ENCODE measurements at regions not wholly inside any gene's neighbourhood (a gene's known extent, or its start where the extent isn't known, plus 50 kb on each side); places are given as distances from the start of the nearest gene placed in this dataset.

- POLR2A ChIA-PET, result no interaction called here
- no peak overlapping the region for H3K27ac ChIP-seq (ENCODE audit: low read length)
- no peaks in the 10 kb centered on the region for H3K9me3 ChIP-seq
- H3K4me1 Mint-ChIP-seq, result no peaks in the 10 kb centered on the region
- H3K9me3 Mint-ChIP-seq, result no peaks in the 10 kb centered on the region
- no peaks in the 10 kb centered on the region for H3K36me3 Mint-ChIP-seq
- no peaks in the 10 kb centered on the region for H3K36me3 ChIP-seq (ENCODE audit: control insufficient read depth in 2 of 2, extremely low read depth in 1 of 2, insufficient read depth in 1 of 2, low read length in 1 of 2)
- CTCF ChIA-PET, result no interaction called here
- no peak for ATAC-seq (replicated peaks in 1 of 4)
- no peaks in the 10 kb centered on the region for H3K4me1 ChIP-seq (ENCODE audit: control insufficient read depth in 1 of 2, extremely low read depth in 1 of 2, insufficient read depth in 2 of 2, low read length in 2 of 2)
- H3K27me3 Mint-ChIP-seq, result peaks cover 2 to 8% of the 10 kb centered on the region in 2 donors
- H3K4me3 Mint-ChIP-seq, result no peak overlapping the region
- peaks cover 0 to 2% of the 10 kb centered on the region in 2 experiments for H3K27me3 ChIP-seq (replicated peaks in 1 of 2; ENCODE audit: control insufficient read depth in 2 of 2, extremely low read depth in 1 of 2, insufficient read depth in 2 of 2, low read length in 1 of 2)
- no peak overlapping the region for H3K27ac Mint-ChIP-seq
- no peak overlapping the region for H3K4me3 ChIP-seq (ENCODE audit: control insufficient read depth in 1 of 2, extremely low read depth in 1 of 2, low read length in 1 of 2)
- no peak for DNase-seq
Observed at GRCh38 chr7:116418524-116418923, 81.0 kb upstream of the CAV2 start.

GRCh38 chr7:116420003-116420402 lies 79.5 kb upstream of the CAV2 start:
- Histone ChIP-seq H3K4me1 (ENCODE audit: control insufficient read depth in 1 of 2, extremely low read depth in 1 of 2, insufficient read depth in 2 of 2, low read length in 2 of 2) (no peaks in the 10 kb centered on the region), H3K27ac (ENCODE audit: low read length) (no peak overlapping the region), H3K4me3 (ENCODE audit: control insufficient read depth in 1 of 2, extremely low read depth in 1 of 2, low read length in 1 of 2) (no peak overlapping the region), H3K9me3 (no peaks in the 10 kb centered on the region), H3K27me3 (replicated peaks in 1 of 2; ENCODE audit: control insufficient read depth in 2 of 2, extremely low read depth in 1 of 2, insufficient read depth in 2 of 2, low read length in 1 of 2) (peaks cover 0 to 2% of the 10 kb centered on the region in 2 experiments), H3K36me3 (ENCODE audit: control insufficient read depth in 2 of 2, extremely low read depth in 1 of 2, insufficient read depth in 1 of 2, low read length in 1 of 2) (no peaks in the 10 kb centered on the region)
- no peaks in the 10 kb centered on the region for H3K36me3 Mint-ChIP-seq
- no peak overlapping the region for H3K27ac Mint-ChIP-seq
- ChIA-PET CTCF (no interaction called here), POLR2A (no interaction called here)
- no peak for DNase-seq
- no peak for ATAC-seq (replicated peaks in 1 of 4)
- H3K4me3 Mint-ChIP-seq, result no peak overlapping the region
- WGBS (ENCODE audit: insufficient coverage), result 82% methylated on average over 2 of the region's 3 CpGs
- H3K9me3 Mint-ChIP-seq, result no peaks in the 10 kb centered on the region
- peaks cover 2 to 8% of the 10 kb centered on the region in 2 donors for H3K27me3 Mint-ChIP-seq
- H3K4me1 Mint-ChIP-seq, result no peaks in the 10 kb centered on the region

- Mint-ChIP-seq H3K4me3 (no peak overlapping the region), H3K27me3 (peaks cover 5 to 8% of the 10 kb centered on the region in 2 donors), H3K9me3 (no peaks in the 10 kb centered on the region), H3K27ac (no peak overlapping the region), H3K36me3 (no peaks in the 10 kb centered on the region), H3K4me1 (no peaks in the 10 kb centered on the region)
- no peak for DNase-seq
- Histone ChIP-seq H3K36me3 (ENCODE audit: control insufficient read depth in 2 of 2, extremely low read depth in 1 of 2, insufficient read depth in 1 of 2, low read length in 1 of 2) (no peaks in the 10 kb centered on the region), H3K27me3 (replicated peaks in 1 of 2; ENCODE audit: control insufficient read depth in 2 of 2, extremely low read depth in 1 of 2, insufficient read depth in 2 of 2, low read length in 1 of 2) (no peaks in the 10 kb centered on the region), H3K4me1 (ENCODE audit: control insufficient read depth in 1 of 2, extremely low read depth in 1 of 2, insufficient read depth in 2 of 2, low read length in 2 of 2) (no peaks in the 10 kb centered on the region), H3K9me3 (no peaks in the 10 kb centered on the region), H3K27ac (ENCODE audit: low read length) (no peak overlapping the region), H3K4me3 (ENCODE audit: control insufficient read depth in 1 of 2, extremely low read depth in 1 of 2, low read length in 1 of 2) (no peak overlapping the region)
- POLR2A ChIA-PET, result no interaction called here
- 57% methylated on average over 1 of the region's 1 CpG for WGBS (ENCODE audit: insufficient coverage)
- CTCF ChIA-PET, result no interaction called here
- ATAC-seq (replicated peaks in 1 of 4), result no peak
Observed at GRCh38 chr7:116421298-116421697, 78.2 kb upstream of the CAV2 start.

- no peak for DNase-seq
- Histone ChIP-seq H3K4me1 (ENCODE audit: control insufficient read depth in 1 of 2, extremely low read depth in 1 of 2, insufficient read depth in 2 of 2, low read length in 2 of 2) (no peaks in the 10 kb centered on the region), H3K27ac (ENCODE audit: low read length) (no peak overlapping the region), H3K9me3 (no peaks in the 10 kb centered on the region), H3K4me3 (ENCODE audit: control insufficient read depth in 1 of 2, extremely low read depth in 1 of 2, low read length in 1 of 2) (no peak overlapping the region), H3K27me3 (replicated peaks in 1 of 2; ENCODE audit: control insufficient read depth in 2 of 2, extremely low read depth in 1 of 2, insufficient read depth in 2 of 2, low read length in 1 of 2) (no peaks in the 10 kb centered on the region), H3K36me3 (ENCODE audit: control insufficient read depth in 2 of 2, extremely low read depth in 1 of 2, insufficient read depth in 1 of 2, low read length in 1 of 2) (no peaks in the 10 kb centered on the region)
- Mint-ChIP-seq H3K9me3 (no peaks in the 10 kb centered on the region), H3K27me3 (peaks cover 5 to 8% of the 10 kb centered on the region in 2 donors), H3K4me3 (no peak overlapping the region), H3K4me1 (no peaks in the 10 kb centered on the region), H3K36me3 (no peaks in the 10 kb centered on the region), H3K27ac (no peak overlapping the region)
- no peak for ATAC-seq (replicated peaks in 1 of 4)
- ChIA-PET POLR2A (interaction anchor here in 1 of 2 donors (0.5 kb wide), 1 partner anchor 40 kb away, joined by 6 read pairs; no protein-coding TSS in a partner anchor), CTCF (no interaction called here)
Observed at GRCh38 chr7:116422683-116423082, 76.9 kb upstream of the CAV2 start.

- Histone ChIP-seq H3K9me3 (no peaks in the 10 kb centered on the region), H3K4me1 (ENCODE audit: control insufficient read depth in 1 of 2, extremely low read depth in 1 of 2, insufficient read depth in 2 of 2, low read length in 2 of 2) (no peaks in the 10 kb centered on the region), H3K27me3 (replicated peaks in 1 of 2; ENCODE audit: control insufficient read depth in 2 of 2, extremely low read depth in 1 of 2, insufficient read depth in 2 of 2, low read length in 1 of 2) (no peaks in the 10 kb centered on the region), H3K36me3 (ENCODE audit: control insufficient read depth in 2 of 2, extremely low read depth in 1 of 2, insufficient read depth in 1 of 2, low read length in 1 of 2) (no peaks in the 10 kb centered on the region), H3K4me3 (ENCODE audit: control insufficient read depth in 1 of 2, extremely low read depth in 1 of 2, low read length in 1 of 2) (no peak overlapping the region), H3K27ac (ENCODE audit: low read length) (no peak overlapping the region)
- Mint-ChIP-seq H3K27ac (no peak overlapping the region), H3K27me3 (peaks cover 5 to 7% of the 10 kb centered on the region in 2 donors), H3K4me1 (no peaks in the 10 kb centered on the region), H3K9me3 (no peaks in the 10 kb centered on the region), H3K4me3 (no peak overlapping the region), H3K36me3 (no peaks in the 10 kb centered on the region)
- POLR2A ChIA-PET, result no interaction called here
- no CpG with 5 or more reads among the region's 3 CpGs for WGBS (ENCODE audit: insufficient coverage)
- CTCF ChIA-PET, result no interaction called here
- ATAC-seq (replicated peaks in 1 of 4) (no peak), DNase-seq (no peak)
Observed at GRCh38 chr7:116423499-116423898, 76.0 kb upstream of the CAV2 start.

GRCh38 chr7:116425647-116426209 lies 73.8 kb upstream of the CAV2 start:
- no CpG with 5 or more reads among the region's 3 CpGs for WGBS (ENCODE audit: insufficient coverage)
- DNase-seq (no peak), ATAC-seq (replicated peaks in 1 of 4) (no peak)
- H3K4me3 Mint-ChIP-seq, result no peak overlapping the region
- H3K9me3 Mint-ChIP-seq, result no peaks in the 10 kb centered on the region
- no peaks in the 10 kb centered on the region for H3K4me1 ChIP-seq (ENCODE audit: control insufficient read depth in 1 of 2, extremely low read depth in 1 of 2, insufficient read depth in 2 of 2, low read length in 2 of 2)
- peaks cover 0 to 3% of the 10 kb centered on the region in 2 experiments for H3K27me3 ChIP-seq (replicated peaks in 1 of 2; ENCODE audit: control insufficient read depth in 2 of 2, extremely low read depth in 1 of 2, insufficient read depth in 2 of 2, low read length in 1 of 2)
- CTCF ChIA-PET, result interaction anchor here in 1 of 2 donors (0.5 kb wide), 1 partner anchor 128 kb away, joined by 3 read pairs; no protein-coding TSS in a partner anchor
- POLR2A ChIA-PET, result interaction anchor here in 1 of 2 donors (0.7 kb wide), 1 partner anchor 10 kb away, joined by 5 read pairs; no protein-coding TSS in a partner anchor
- H3K27ac ChIP-seq (ENCODE audit: low read length), result no peak overlapping the region
- H3K36me3 Mint-ChIP-seq, result no peaks in the 10 kb centered on the region
- no peaks in the 10 kb centered on the region for H3K9me3 ChIP-seq
- peaks cover 5 to 12% of the 10 kb centered on the region in 2 donors for H3K27me3 Mint-ChIP-seq
- H3K36me3 ChIP-seq (ENCODE audit: control insufficient read depth in 2 of 2, extremely low read depth in 1 of 2, insufficient read depth in 1 of 2, low read length in 1 of 2), result no peaks in the 10 kb centered on the region
- no peak overlapping the region for H3K4me3 ChIP-seq (ENCODE audit: control insufficient read depth in 1 of 2, extremely low read depth in 1 of 2, low read length in 1 of 2)
- no peaks in the 10 kb centered on the region for H3K4me1 Mint-ChIP-seq
- no peak overlapping the region for H3K27ac Mint-ChIP-seq
